NCI-H146 (cell line): ENCODE measurements at regions not wholly inside any gene's neighbourhood (a gene's known extent, or its start where the extent isn't known, plus 50 kb on each side); places are given as distances from the start of the nearest gene placed in this dataset.
"Not testable (repeated sequence)": the region's sequence is repeated elsewhere in the genome, so short reads cannot be mapped to it uniquely, and the experiment has no call there.

Experiments
- DNase-seq: peaks from one replicate; lab custom pipeline; 2025; lab: John Stamatoyannopoulos, UW

GRCh38 chr2:31813016-31813415, 197.8 kb downstream of the MEMO1 start:
- DNase-seq: no peak

- no peak for DNase-seq
Observed at GRCh38 chr2:31812051-31812798, 198.6 kb downstream of the MEMO1 start.

DNA sequence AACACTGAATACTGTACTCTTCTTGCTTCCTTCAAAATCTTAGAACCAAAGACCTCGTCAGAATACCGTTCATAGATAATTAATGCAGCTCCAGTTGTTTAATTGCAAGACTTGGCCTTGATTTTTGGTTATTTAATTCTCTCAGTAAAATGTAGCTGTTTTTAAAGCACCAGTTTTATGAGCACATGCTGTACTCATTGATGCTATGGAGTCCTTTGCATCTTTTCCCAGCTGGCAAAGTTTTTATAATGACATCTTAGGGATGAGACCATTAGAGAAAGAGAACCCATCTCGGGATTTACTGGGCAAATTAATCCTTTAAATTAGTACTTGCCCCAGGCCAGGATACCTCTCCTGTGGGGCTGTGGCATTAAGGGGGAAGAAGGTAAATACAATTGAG, 199.3 kb downstream of the MEMO1 start:
- DNase-seq: no peak

GRCh38 chr2:31810200-31810917, 200.4 kb downstream of the MEMO1 start:
- no peak for DNase-seq

DNA sequence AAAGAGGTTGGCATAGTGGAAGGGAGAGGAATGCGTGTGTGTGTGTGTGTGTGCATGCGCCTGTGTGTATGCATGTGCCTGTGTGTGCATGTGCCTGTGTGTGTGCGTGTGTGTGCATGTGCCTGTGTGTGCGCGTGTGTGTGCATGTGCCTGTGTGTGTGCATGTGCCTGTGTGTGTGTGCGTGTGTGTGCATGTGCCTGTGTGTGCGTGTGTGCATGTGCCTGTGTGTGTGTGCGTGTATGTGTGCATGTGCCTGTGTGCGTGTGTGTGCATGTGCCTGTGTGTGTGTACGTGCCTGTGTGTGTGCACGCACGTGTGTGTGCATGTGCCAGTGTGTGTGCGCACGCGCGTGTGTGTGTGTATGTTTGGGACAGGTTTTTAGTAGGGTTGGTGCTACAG, 205.1 kb downstream of the MEMO1 start:
- no peak for DNase-seq

DNA sequence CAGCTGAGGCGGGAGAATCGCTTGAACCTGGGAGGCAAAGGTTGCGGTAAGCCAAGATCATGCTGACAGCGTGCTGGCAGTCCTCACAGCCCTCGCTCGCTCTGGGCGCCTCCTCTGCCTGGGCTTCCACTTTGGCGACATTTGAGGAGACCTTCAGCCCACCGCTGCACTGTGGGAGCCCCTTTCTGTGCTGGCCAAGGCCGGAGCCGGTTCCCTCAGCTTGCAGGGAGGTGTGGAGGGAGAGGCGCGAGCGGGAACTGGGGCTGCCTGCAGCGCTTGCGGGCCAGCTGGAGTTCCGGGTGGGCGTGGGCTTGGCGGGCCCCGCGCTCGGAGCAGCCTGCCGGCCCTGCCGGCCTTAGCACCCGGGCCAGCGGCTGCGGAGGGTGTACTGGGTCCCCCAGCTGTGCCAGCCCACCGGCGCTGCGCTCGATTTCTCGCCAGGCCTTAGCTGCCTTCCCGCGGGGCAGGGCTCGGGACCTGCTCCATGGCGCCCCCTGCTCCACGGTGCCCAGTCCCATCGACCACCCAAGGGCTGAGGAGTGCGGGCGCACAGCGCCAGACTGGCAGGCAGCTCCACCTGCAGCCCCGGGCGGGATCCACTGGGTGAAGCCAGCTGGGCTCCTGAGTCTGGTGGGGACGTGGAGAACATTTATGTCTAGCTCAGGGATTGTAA, 207.2 kb downstream of the MEMO1 start:
- DNase-seq: peak; percentile 20

GRCh38 chr2:31802711-31803110, 208.1 kb downstream of the MEMO1 start:
- DNase-seq: no peak

- DNase-seq: not testable (repeated sequence)
Observed at GRCh38 chr2:31799282-31799681, 211.5 kb downstream of the MEMO1 start.

GRCh38 chr2:31788273-31788672, 207.5 kb upstream of the SRD5A2 start:
- DNase-seq: no peak

- DNase-seq: no peak
Observed at GRCh38 chr2:31785876-31786275, 205.1 kb upstream of the SRD5A2 start.

DNA sequence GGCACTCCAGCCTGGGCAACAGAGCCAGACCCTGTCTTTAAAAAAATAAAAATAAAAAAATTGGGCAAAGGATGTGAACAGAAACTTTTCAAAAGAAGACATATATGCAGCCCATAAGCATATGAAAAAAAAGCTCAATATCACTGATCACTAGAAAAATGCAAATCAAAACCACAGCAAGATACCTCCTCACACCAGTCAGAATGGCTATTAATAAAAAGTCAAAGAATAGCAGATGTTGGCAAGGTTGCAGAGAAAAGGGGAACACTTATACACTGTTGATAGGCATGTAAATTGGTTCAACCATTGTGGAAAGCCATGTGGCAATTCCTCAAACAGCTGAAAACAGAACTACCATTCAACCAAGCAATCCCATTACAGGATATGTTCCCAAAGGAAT, 204.1 kb upstream of the SRD5A2 start:
- no peak for DNase-seq

GRCh38 chr2:31783446-31784091, 202.8 kb upstream of the SRD5A2 start:
- not testable (repeated sequence) for DNase-seq

- DNase-seq: no peak
Observed at GRCh38 chr2:31778153-31778552, 197.4 kb upstream of the SRD5A2 start.

DNA sequence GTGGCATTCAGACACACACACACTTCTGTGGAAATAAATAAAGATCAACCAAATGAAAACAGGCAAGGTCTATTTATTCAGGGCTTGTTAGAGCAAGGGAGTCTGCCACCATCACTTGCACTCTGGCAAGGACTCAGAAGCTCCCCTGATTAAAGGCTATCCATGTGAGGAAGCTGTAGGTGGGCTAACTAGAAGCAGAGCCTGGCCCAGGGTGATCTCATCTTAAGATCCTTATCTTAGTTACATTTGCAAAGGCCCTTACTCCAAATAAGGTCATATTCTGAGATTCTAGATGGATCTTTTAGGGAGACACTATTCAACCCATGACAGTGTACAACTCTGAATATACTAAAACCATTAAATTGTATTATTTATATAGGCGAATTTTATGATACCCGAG, 190.0 kb upstream of the SRD5A2 start:
- no peak for DNase-seq

DNA sequence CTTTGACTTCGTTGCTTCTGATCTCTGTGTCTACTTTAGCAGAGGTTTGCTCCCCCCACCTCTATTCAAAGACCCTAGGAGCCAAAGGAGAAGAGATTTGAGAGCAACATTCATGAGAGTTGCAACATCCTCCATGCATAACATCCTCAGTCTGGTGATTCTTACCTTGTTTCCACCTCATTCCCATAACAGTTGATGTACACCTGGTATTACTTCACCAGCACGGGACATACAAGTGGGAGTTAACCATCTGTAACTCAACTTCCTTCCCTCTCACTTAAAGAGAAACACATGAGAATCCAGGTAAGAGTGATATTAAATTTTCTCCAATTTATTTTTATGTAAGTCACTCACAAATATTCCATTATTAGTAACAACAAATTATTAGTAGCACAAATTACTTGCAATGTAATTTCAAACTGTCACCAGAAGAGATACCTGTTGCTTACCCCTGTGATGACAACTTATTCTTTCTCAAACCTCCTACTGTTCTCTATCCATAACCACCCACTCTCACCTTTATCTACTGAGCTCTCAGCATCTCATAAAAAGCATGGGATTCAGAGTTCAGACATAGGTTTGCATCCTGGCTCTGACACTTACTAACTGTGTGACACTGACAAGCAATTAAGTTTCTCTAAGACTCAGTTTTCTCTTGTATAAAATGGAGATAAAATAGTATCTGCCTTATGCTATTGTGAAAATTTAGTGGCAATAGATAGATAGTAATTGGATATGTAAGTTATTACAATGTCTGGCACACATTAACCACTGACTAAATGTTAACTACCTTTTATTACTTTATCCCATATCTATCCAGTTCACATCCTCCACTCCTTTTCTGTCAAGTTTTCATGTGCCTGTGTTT, 184.6 kb upstream of the SRD5A2 start:
- no peak for DNase-seq

GRCh38 chr2:31764169-31764568, 183.4 kb upstream of the SRD5A2 start:
- DNase-seq: no peak

- DNase-seq: no peak
Observed at GRCh38 chr2:31762085-31762484, 181.3 kb upstream of the SRD5A2 start.

DNA sequence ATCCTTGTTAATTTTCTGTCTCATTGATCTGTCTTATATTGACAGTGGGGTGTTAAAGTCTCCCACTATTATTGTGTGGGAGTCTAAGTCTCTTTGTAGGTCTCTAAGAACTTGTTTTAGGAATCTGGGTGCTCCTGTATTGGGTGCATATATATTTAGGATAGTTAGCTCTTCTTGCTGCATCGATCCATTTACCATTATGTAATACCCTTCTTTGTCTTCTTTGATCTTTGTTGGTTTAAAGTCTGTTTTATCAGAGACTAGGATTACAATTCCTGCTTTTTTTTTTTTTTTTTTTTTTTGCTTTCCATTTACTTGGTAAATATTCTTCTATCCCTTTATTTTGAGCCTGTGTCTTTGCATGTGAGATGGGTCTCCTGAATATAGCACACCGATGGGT, 176.6 kb upstream of the SRD5A2 start:
- not testable (repeated sequence) for DNase-seq

DNA sequence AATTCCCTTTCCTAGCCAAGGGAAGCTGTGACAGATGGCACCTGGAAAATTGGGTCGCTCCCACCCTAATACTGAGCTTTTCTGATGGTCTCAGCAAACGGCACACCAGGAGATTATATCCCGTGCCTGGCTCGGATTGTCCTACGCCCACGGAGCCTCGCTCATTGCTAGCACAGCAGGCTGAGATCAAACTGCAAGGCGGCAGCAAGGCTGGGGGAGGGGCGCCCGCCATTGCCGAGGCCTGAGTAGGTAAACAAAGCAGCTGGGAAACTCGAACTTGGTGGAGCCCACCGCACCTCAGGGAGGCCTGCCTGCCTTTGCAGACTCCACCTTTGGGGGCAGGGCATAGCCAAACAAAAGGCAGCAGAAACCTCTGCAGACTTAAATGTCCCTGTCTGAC, 168.0 kb upstream of the SRD5A2 start:
- DNase-seq: not testable (repeated sequence)

GRCh38 chr2:31748041-31748440, 167.3 kb upstream of the SRD5A2 start:
- no peak for DNase-seq

- no peak for DNase-seq
Observed at GRCh38 chr2:31739161-31739560, 158.4 kb upstream of the SRD5A2 start.
